A549 (cell line): ENCODE measurements at regions not wholly inside any gene's neighbourhood (a gene's known extent, or its start where the extent isn't known, plus 50 kb on each side); places are given as distances from the start of the nearest gene placed in this dataset.

Experiments
- CTCF ChIP-seq: fragments of >200 bp; sonication (Bioruptor Twin); formaldehyde crosslinking; IDR thresholded peaks from 3 replicates; pipeline ENCODE4 v1.5.1; 2016
- EHMT2 ChIP-seq: fragments of 200-600 bp; sonication (generic); IDR thresholded peaks from 2 replicates; pipeline ENCODE4 v1.6.1; 2016; ENCODE audit warnings: antibody characterized with exemption, low read depth, mild to moderate bottlenecking, moderate library complexity
- ELK1 ChIP-seq: fragments of 150-350 bp; IDR thresholded peaks from 2 replicates; pipeline ENCODE4 v1.6.1; 2014; ENCODE audit warnings: low read depth, mild to moderate bottlenecking, low read length
- EP300 ChIP-seq, 2 experiments: fragments of >200 bp; sonication (Bioruptor Twin); formaldehyde crosslinking; IDR thresholded peaks; 2 replicates in 1 of 2; 3 replicates in 1 of 2; pipeline ENCODE4 v1.6.1; 2016 to 2017
- NR3C1 ChIP-seq: fragments of >200 bp; sonication (Bioruptor Twin); formaldehyde crosslinking; IDR thresholded peaks from 3 replicates; pipeline ENCODE4 v1.6.1; 2017
- POLR2A ChIP-seq: IDR thresholded peaks from 2 replicates; pipeline ENCODE4 v1.6.1; 2012; ENCODE audit warnings: mild to moderate bottlenecking, low read length
- RCOR1 ChIP-seq: fragments of 150-350 bp; IDR thresholded peaks from 2 replicates; pipeline ENCODE4 v1.6.1; 2014; ENCODE audit warnings: antibody characterized with exemption, low read length, low read depth
- REST ChIP-seq: fragments of 200-600 bp; sonication (generic); IDR thresholded peaks from 2 replicates; pipeline ENCODE4 v1.6.1; 2016; ENCODE audit warnings: antibody characterized with exemption, mild to moderate bottlenecking, moderate library complexity
- SREBF2 ChIP-seq: fragments of 450-650 bp; IDR thresholded peaks from 2 replicates; pipeline ENCODE4 v1.6.1; 2014; ENCODE audit warnings: mild to moderate bottlenecking, moderate library complexity

DNA sequence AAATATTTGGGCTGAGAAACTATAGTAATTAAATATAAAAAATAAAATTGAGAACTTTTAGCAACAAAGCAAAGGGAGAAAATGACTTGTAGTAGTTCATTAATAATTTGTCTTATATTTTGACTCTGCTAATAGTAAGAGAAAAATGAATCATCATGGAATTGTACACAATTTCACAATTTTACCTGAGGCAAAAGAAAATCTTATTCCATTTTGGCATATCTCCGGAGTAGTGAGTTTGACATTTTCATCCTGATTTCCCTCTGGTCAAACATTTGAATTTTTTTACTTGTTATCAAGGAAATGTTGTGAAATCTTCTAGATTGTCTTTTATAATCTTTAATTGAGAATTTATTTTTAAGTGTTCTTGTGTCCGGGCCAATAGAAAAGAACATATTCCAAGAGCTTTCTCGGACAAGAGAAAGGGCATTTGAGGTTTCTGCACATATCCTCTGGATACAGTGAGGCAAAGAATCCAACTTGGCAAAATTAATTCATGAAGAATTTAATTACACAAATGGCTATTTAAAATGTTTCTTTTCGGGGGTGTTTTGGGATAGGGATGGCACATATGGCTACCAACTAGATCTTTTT, 89.3 kb upstream of the IGSF10 start:
- TF ChIP-seq CTCF, result no peak
- TF ChIP-seq REST, result no peak
- no peak for TF ChIP-seq POLR2A
- no peak for TF ChIP-seq EHMT2
- TF ChIP-seq SREBF2, result no peak
- TF ChIP-seq ELK1, result no peak
- no peak for TF ChIP-seq EP300 (IDR thresholded peaks at IDR 0.05)
- TF ChIP-seq NR3C1, result no peak
- no peak for TF ChIP-seq RCOR1
